Prostate gland (tissue), 2 donors: ENCODE measurements at regions not wholly inside any gene's neighbourhood (a gene's known extent, or its start where the extent isn't known, plus 50 kb on each side); places are given as distances from the start of the nearest gene placed in this dataset.

ENCODE experiments used
- CTCF ChIP-seq, 4 experiments: fragments of 200-600 bp in 2 of 4; fragments of 450-650 bp in 2 of 4; sonication (generic) in 2 of 4; IDR thresholded peaks; 1 replicate in 3 of 4; 2 replicates in 1 of 4; pipeline ENCODE4 v1.5.1; 2016 to 2019; ENCODE audit warnings: antibody characterized with exemption in 4 of 4, mild to moderate bottlenecking in 2 of 4, moderate library complexity in 2 of 4
- POLR2A ChIP-seq: fragments of 450-650 bp; IDR thresholded peaks from one replicate; pipeline ENCODE4 v1.6.1; 2016; ENCODE audit warnings: antibody characterized with exemption, mild to moderate bottlenecking
- POLR2AphosphoS5 ChIP-seq: sonication (generic); formaldehyde crosslinking; IDR thresholded peaks from one replicate; pipeline ENCODE4 v1.6.1; 2017; ENCODE audit warnings: antibody characterized with exemption

- no peak for TF ChIP-seq CTCF (IDR thresholded peaks at IDR 0.05)
- no peak for TF ChIP-seq POLR2A
- TF ChIP-seq POLR2AphosphoS5, result no peak
These were observed 118.6 kb upstream of the BEND4 start for GRCh38 chr4:42271096-42271495.
